Loucy (cell line): ENCODE measurements at regions not wholly inside any gene's neighbourhood (a gene's known extent, or its start where the extent isn't known, plus 50 kb on each side); places are given as distances from the start of the nearest gene placed in this dataset.

Source experiments
- H2AFZ ChIP-seq: fragments of 200-600 bp; sonication (generic); 2 replicates; pipeline ENCODE4 v1.6.0; 2016; ENCODE audit warnings: antibody characterized with exemption, mild to moderate bottlenecking, low read length, moderate library complexity
- H3F3A ChIP-seq: fragments of 200-600 bp; 2 replicates; pipeline ENCODE4 v1.6.0; 2016; ENCODE audit warnings: antibody characterized with exemption, low read depth, mild to moderate bottlenecking
- H3K27me3 ChIP-seq: fragments of 200-600 bp; sonication (generic); 2 replicates; pipeline ENCODE4 v1.6.1; 2014; ENCODE audit warnings: low read length, mild to moderate bottlenecking; ENCODE audit not compliant: insufficient read depth, poor library complexity, severe bottlenecking
- H3K36me3 ChIP-seq: fragments of 200-600 bp; sonication (generic); 2 replicates; pipeline ENCODE4 v1.6.1; 2016; ENCODE audit warnings: low read length; ENCODE audit not compliant: insufficient read depth
- H3K4me1 ChIP-seq: fragments of 200-600 bp; sonication (generic); 2 replicates; pipeline ENCODE4 v1.5.1; 2014; ENCODE audit warnings: low read length, mild to moderate bottlenecking; ENCODE audit not compliant: insufficient read depth, poor library complexity, severe bottlenecking
- H3K4me2 ChIP-seq: fragments of 200-600 bp; sonication (generic); 2 replicates; pipeline ENCODE4 v1.6.0; 2014; ENCODE audit warnings: antibody characterized with exemption, low read length, low read depth, mild to moderate bottlenecking; ENCODE audit not compliant: poor library complexity, severe bottlenecking
- H3K4me3 ChIP-seq: fragments of 200-600 bp; sonication (generic); 2 replicates; pipeline ENCODE4 v1.5.1; 2014; ENCODE audit warnings: low read length, mild to moderate bottlenecking, mixed read lengths; ENCODE audit not compliant: poor library complexity, severe bottlenecking
- H3K79me2 ChIP-seq: fragments of 200-600 bp; sonication (generic); 2 replicates; pipeline ENCODE4 v1.6.1; 2014; ENCODE audit warnings: low read length; ENCODE audit not compliant: insufficient read depth
- H3K9ac ChIP-seq: fragments of 200-600 bp; sonication (generic); 2 replicates; pipeline ENCODE4 v1.6.0; 2014; ENCODE audit warnings: mild to moderate bottlenecking, low read depth, low read length, moderate library complexity; ENCODE audit not compliant: poor library complexity, severe bottlenecking
- H3K9me2 ChIP-seq: fragments of 200-600 bp; sonication (generic); replicated peaks from 2 replicates; pipeline ENCODE4 v1.6.1; 2016; ENCODE audit warnings: low read depth, low read length, mixed read lengths
- H3K9me3 ChIP-seq: fragments of 200-600 bp; sonication (generic); 2 replicates; pipeline ENCODE4 v1.6.1; 2014; ENCODE audit warnings: mild to moderate bottlenecking, antibody characterized with exemption, low read length, low read depth; ENCODE audit not compliant: insufficient read depth
- H4K20me1 ChIP-seq: fragments of 200-600 bp; sonication (generic); 2 replicates; pipeline ENCODE4 v1.6.0; 2014; ENCODE audit warnings: antibody characterized with exemption, low read length, mild to moderate bottlenecking; ENCODE audit not compliant: insufficient read depth, poor library complexity, severe bottlenecking
- EZH2phosphoT487 ChIP-seq: fragments of 200-600 bp; IDR thresholded peaks from 2 replicates; pipeline ENCODE4 v1.6.1; 2018; ENCODE audit warnings: antibody characterized with exemption, mild to moderate bottlenecking, moderate library complexity, borderline replicate concordance
- TF ChIP-seq, protein P1 (sequence below): fragments of 200-600 bp; sonication (generic); conservative IDR thresholded peaks from 2 replicates; pipeline ENCODE4 v1.5.1; 2014; ENCODE audit warnings: mild to moderate bottlenecking, antibody characterized with exemption, low read length

DNA sequence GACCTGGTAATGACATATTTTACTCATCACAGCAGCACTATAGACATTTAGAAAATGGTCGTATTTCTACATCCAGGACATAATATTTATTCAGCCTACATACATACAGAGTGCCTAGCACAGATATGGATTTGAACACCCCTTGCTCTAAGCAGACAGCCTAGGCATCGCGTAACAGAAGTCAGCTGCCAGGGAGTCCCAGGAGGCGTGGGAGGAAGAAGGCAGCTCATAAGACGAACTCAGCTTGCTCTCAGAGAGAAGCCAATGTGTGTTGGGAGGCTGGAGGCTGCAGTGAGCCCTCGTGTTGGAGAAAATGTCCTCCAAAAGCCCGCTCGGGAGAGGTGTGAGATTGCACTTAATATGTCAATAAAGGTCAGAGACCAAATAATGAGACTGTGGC lies 131.6 kb downstream of the BCOR start:
- no peaks in the 10 kb centered on the region for H3K9me2 ChIP-seq
- H3K4me1 ChIP-seq: peaks cover 30% of the 10 kb centered on the region
- H3K4me2 ChIP-seq: no peak overlapping the region
- no peak overlapping the region for H3K9ac ChIP-seq
- H3K36me3 ChIP-seq: no peaks in the 10 kb centered on the region
- no peaks in the 10 kb centered on the region for H3K79me2 ChIP-seq
- H2AFZ ChIP-seq: no peak overlapping the region
- H3K27me3 ChIP-seq: no peaks in the 10 kb centered on the region
- H4K20me1 ChIP-seq: no peaks in the 10 kb centered on the region
- no peaks in the 10 kb centered on the region for H3K9me3 ChIP-seq
- H3F3A ChIP-seq: 0 out of 2 replicates have a peak, but pooled peaks cover 6% of the 10 kb centered on the region
- TF ChIP-seq, protein P1, sequence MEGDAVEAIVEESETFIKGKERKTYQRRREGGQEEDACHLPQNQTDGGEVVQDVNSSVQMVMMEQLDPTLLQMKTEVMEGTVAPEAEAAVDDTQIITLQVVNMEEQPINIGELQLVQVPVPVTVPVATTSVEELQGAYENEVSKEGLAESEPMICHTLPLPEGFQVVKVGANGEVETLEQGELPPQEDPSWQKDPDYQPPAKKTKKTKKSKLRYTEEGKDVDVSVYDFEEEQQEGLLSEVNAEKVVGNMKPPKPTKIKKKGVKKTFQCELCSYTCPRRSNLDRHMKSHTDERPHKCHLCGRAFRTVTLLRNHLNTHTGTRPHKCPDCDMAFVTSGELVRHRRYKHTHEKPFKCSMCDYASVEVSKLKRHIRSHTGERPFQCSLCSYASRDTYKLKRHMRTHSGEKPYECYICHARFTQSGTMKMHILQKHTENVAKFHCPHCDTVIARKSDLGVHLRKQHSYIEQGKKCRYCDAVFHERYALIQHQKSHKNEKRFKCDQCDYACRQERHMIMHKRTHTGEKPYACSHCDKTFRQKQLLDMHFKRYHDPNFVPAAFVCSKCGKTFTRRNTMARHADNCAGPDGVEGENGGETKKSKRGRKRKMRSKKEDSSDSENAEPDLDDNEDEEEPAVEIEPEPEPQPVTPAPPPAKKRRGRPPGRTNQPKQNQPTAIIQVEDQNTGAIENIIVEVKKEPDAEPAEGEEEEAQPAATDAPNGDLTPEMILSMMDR: no peak
- TF ChIP-seq EZH2phosphoT487: no peak
- H3K4me3 ChIP-seq: no peak overlapping the region

DNA sequence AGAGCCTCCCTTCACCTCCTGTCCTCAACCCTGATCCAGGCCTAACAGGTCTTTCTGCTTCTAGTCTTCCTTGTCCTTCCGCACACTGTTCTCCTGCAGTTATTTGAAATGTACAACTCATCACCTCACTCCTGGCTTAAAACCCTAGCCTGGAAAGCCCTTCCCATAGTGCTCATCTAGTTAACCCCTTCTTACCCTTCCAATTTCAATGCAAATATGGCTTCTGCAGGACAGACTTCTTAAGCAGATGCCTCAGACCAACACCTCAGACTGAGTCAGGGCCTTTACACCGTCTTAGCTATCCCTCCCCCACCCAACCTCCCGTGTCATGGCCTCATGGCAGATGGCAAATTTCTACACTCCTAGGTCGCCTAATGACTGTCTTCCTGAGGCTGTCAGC lies 130.4 kb downstream of the BCOR start:
- TF ChIP-seq, protein P1: no peak
- TF ChIP-seq EZH2phosphoT487: no peak
- H4K20me1 ChIP-seq: no peaks in the 10 kb centered on the region

DNA sequence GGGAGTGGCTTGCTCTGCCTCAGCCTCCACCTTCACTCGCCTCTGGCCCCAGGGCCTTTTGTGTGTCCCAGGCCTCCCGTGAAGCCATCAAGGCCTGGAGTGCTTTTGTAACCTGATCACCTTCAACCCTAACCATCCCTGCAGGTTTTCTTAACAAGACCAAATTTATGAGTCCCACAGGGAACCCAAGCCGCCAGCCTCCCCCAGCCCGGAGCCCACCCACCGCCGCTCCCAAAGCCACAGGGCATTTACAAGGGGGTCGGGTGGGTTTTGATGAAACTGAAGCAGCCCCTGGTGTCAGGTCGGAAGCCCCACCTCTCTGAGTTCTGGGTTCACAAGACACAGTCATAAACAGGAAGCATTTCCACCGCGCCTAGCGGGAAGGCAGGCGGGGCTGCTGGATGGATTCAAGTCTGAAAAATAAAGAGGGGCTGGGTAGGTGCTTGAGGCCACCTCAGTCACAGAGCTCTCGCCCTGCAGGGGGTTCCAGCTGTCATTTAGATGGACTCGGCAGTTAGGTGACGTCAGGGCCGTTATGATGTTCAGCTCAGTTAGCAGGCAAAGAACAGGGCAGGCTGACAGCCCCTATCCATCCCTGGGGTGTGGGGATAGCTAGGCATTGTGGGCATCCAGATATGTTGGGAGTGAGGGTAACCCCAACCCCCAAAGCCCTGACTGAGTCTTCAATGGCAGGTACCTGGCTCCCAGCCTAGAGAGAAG lies 128.5 kb downstream of the BCOR start:
- peaks cover 32% of the 10 kb centered on the region for H3K4me1 ChIP-seq
- H3K4me2 ChIP-seq: peak overlapping the region; percentile 62
- H4K20me1 ChIP-seq: no peaks in the 10 kb centered on the region
- H3K79me2 ChIP-seq: no peaks in the 10 kb centered on the region
- H3K9me2 ChIP-seq: no peaks in the 10 kb centered on the region
- H3K9me3 ChIP-seq: no peaks in the 10 kb centered on the region
- H3K9ac ChIP-seq: peak overlapping the region; percentile 60
- peak overlapping the region; percentile 38 for H2AFZ ChIP-seq
- peak overlapping the region; percentile 61 for H3K4me3 ChIP-seq
- TF ChIP-seq, protein P1: no peak
- TF ChIP-seq EZH2phosphoT487: no peak
- no peaks in the 10 kb centered on the region for H3K36me3 ChIP-seq
- no peaks in the 10 kb centered on the region for H3K27me3 ChIP-seq
- 0 out of 2 replicates have a peak, but pooled peaks cover 6% of the 10 kb centered on the region for H3F3A ChIP-seq

More for the DNA sequence above, 130.4 kb downstream of the BCOR start:
- H3K9me2 ChIP-seq: no peaks in the 10 kb centered on the region
- no peaks in the 10 kb centered on the region for H3K9me3 ChIP-seq
- peaks cover 30% of the 10 kb centered on the region for H3K4me1 ChIP-seq
- no peak overlapping the region for H3K4me3 ChIP-seq
- no peaks in the 10 kb centered on the region for H3K79me2 ChIP-seq
- H2AFZ ChIP-seq: no peak overlapping the region
- H3F3A ChIP-seq: 0 out of 2 replicates have a peak, but pooled peaks cover 6% of the 10 kb centered on the region
- H3K9ac ChIP-seq: no peak overlapping the region
- no peak overlapping the region for H3K4me2 ChIP-seq
- no peaks in the 10 kb centered on the region for H3K27me3 ChIP-seq
- H3K36me3 ChIP-seq: no peaks in the 10 kb centered on the region
